ENCODE measurements at regions not wholly inside any gene's neighbourhood (a gene's known extent, or its start where the extent isn't known, plus 50 kb on each side); places are given as distances from the start of the nearest gene placed in this dataset.

DNA sequence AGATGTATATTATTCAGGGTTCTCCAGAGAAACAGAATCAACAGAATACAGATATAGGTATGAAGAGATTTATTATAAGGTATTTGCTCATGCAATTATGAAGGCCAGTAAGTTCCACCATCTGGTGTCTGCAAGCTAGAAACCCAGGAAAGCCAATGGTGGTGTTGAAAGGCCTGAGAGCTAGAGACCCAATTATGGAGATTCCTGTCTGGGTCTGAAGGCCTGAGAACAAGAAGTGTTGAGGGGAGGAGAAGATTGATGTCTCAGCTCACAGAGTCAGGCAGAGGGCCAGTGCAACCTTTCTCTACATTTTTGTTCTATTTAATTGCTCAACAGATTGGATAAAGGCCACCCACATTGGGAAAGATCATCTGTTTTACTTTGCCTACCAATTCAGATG lies 524.2 kb upstream of the CRIM1 start:
- no peaks in the 10 kb centered on the region for H3K79me2 ChIP-seq (ENCODE audit: control insufficient read depth in 1 of 2, insufficient read depth in 2 of 2, low read length in 2 of 2)
- H3K4me1 ChIP-seq (replicated peaks in 1 of 4; ENCODE audit: control insufficient read depth in 3 of 4, insufficient read depth in 4 of 4, low read length in 3 of 4) = peaks cover 0 to 2% (median 0%) of the 10 kb centered on the region in 4 experiments; a peak in 1 of 7 replicates
- H4K8ac ChIP-seq (ENCODE audit: extremely low read depth, insufficient read depth, low read length) = no peak overlapping the region
- TF ChIP-seq KDM5A (IDR thresholded peaks at IDR 0.05; ENCODE audit: low read length) (no peak), GTF2F1 (IDR thresholded peaks at IDR 0.05; ENCODE audit: borderline replicate concordance, low read depth, low read length) (no peak), SAP30 (IDR thresholded peaks at IDR 0.05; ENCODE audit: insufficient read depth, insufficient replicate concordance, low read length) (no peak), SIN3A (conservative IDR thresholded peaks at IDR 0.05 in 1 of 2, IDR thresholded peaks at IDR 0.05 in 1 of 2; ENCODE audit: low read depth in 1 of 2, low read length in 2 of 2) (no peak), RNF2 (IDR thresholded peaks at IDR 0.05; ENCODE audit: borderline replicate concordance, low read depth, low read length, missing control alignments, poor library complexity, severe bottlenecking) (no peak), RAD21 (IDR thresholded peaks at IDR 0.05 in 1 of 2, conservative IDR thresholded peaks at IDR 0.05 in 1 of 2; ENCODE audit: low read depth in 2 of 2, low read length in 2 of 2) (no peak), BCL11A (IDR thresholded peaks at IDR 0.05; ENCODE audit: low read depth in 2 of 2, low read length in 2 of 2) (no peak), BRCA1 (IDR thresholded peaks at IDR 0.05; ENCODE audit: low read depth, low read length) (no peak), BACH1 (IDR thresholded peaks at IDR 0.05; ENCODE audit: low read length) (no peak)
- H3K36me3 ChIP-seq (ENCODE audit: control insufficient read depth in 2 of 4, insufficient read depth in 4 of 4, low read length in 3 of 4) = no peaks in the 10 kb centered on the region
- no peak overlapping the region for H2AFZ ChIP-seq (ENCODE audit: low read length)
- no peaks in the 10 kb centered on the region for H3K9me3 ChIP-seq (ENCODE audit: insufficient read depth in 2 of 2, low read depth in 1 of 2, low read length in 1 of 2)
- no peak overlapping the region for H4K5ac ChIP-seq (ENCODE audit: insufficient read length, low read depth, low read length)
- no peak overlapping the region for H3K4me2 ChIP-seq (ENCODE audit: insufficient read depth in 1 of 2, low read depth in 2 of 2, low read length in 2 of 2)
- no peak overlapping the region for H4K91ac ChIP-seq (replicated peaks; ENCODE audit: insufficient read length, low read length)
- H3K56ac ChIP-seq (replicated peaks; ENCODE audit: insufficient read length, low read depth, low read length) = no peak overlapping the region
- no peaks in the 10 kb centered on the region for H4K20me1 ChIP-seq (replicated peaks in 1 of 2; ENCODE audit: control insufficient read depth in 1 of 2, insufficient read depth in 2 of 2, low read length in 2 of 2)
- H2BK120ac ChIP-seq (replicated peaks; ENCODE audit: low read depth, low read length) = no peak overlapping the region
- no peak overlapping the region for H3K4me3 ChIP-seq (ENCODE audit: extremely low read depth in 1 of 4, insufficient read depth in 2 of 4, low read depth in 3 of 4, low read length in 4 of 4)
- no peak overlapping the region for H3K18ac ChIP-seq (ENCODE audit: extremely low read depth, low read length)
- no peaks in the 10 kb centered on the region for H3K23me2 ChIP-seq (ENCODE audit: low read depth, low read length)
- H2BK15ac ChIP-seq (ENCODE audit: low read length) = no peak overlapping the region
- H2BK20ac ChIP-seq (ENCODE audit: low read length) = no peak overlapping the region
- H2AK5ac ChIP-seq (ENCODE audit: low read depth, low read length) = no peak overlapping the region
- DNase-seq (ENCODE audit: low read depth in 1 of 2, low spot score in 2 of 2) = no peak
- no peak overlapping the region for H3K9ac ChIP-seq (replicated peaks in 1 of 4; ENCODE audit: extremely low read depth in 1 of 4, low read depth in 3 of 4, low read length in 3 of 4)
- H2BK12ac ChIP-seq (ENCODE audit: low read depth, low read length) = no peak overlapping the region
- H3K4ac ChIP-seq (replicated peaks; ENCODE audit: insufficient read length, low read depth, low read length) = no peak overlapping the region
- H3K14ac ChIP-seq (ENCODE audit: insufficient read length) = no peak overlapping the region
- H3K27ac ChIP-seq (ENCODE audit: low read depth, low read length) = no peak overlapping the region
- FAIRE-seq = no peak
- no peak overlapping the region for H2BK5ac ChIP-seq (ENCODE audit: low read depth, low read length)
- CTCF ChIA-PET (ENCODE audit: partially characterized antibody) = no interaction called here
- H3K23ac ChIP-seq (ENCODE audit: insufficient read length) = no peak overlapping the region
- POLR2A ChIA-PET (ENCODE audit: partially characterized antibody) = no interaction called here
- no peaks in the 10 kb centered on the region for H3K27me3 ChIP-seq (replicated peaks in 1 of 4; ENCODE audit: control insufficient read depth in 3 of 4, extremely low read depth in 1 of 4, insufficient read depth in 3 of 4, low read length in 3 of 4)
- no peaks in the 10 kb centered on the region for H3K79me1 ChIP-seq (ENCODE audit: low read depth, low read length)

All from H1 (cell line).